ENCODE measurements at regions not wholly inside any gene's neighbourhood (a gene's known extent, or its start where the extent isn't known, plus 50 kb on each side); places are given as distances from the start of the nearest gene placed in this dataset.

- DNase-seq = no peak
- Histone ChIP-seq H3K9me3 (no peaks in the 10 kb centered on the region), H3K27me3 (no peaks in the 10 kb centered on the region), H3K36me3 (no peaks in the 10 kb centered on the region), H3K4me3 (no peak overlapping the region), H3K27ac (no peak overlapping the region), H3K4me1 (no peaks in the 10 kb centered on the region)
- intact Hi-C loops (cut with DNase I; ENCODE audit: low total_unique reads) = no loop called here
- TF ChIP-seq CTCF (IDR thresholded peaks at IDR 0.05) = no peak
These were observed 250.8 kb upstream of the CBLB start for GRCh38 chr3:106119614-106120082.

GRCh38 chr3:106120356-106120755 is 251.5 kb upstream of the CBLB start:
- H3K27me3 ChIP-seq = no peaks in the 10 kb centered on the region
- peaks cover 0 to 5% (median 0%) of the 10 kb centered on the region in 4 donors for H3K4me1 ChIP-seq
- no peaks in the 10 kb centered on the region for H3K9me3 ChIP-seq
- no peaks in the 10 kb centered on the region for H3K36me3 ChIP-seq
- DNase-seq = no peak
- no peak for TF ChIP-seq CTCF (IDR thresholded peaks at IDR 0.05)
- H3K27ac ChIP-seq = no peak overlapping the region
- no peak overlapping the region for H3K4me3 ChIP-seq
- intact Hi-C loops (cut with DNase I; ENCODE audit: low total_unique reads) = no loop called here

- Histone ChIP-seq H3K27me3 (no peaks in the 10 kb centered on the region), H3K9me3 (no peaks in the 10 kb centered on the region), H3K36me3 (no peaks in the 10 kb centered on the region), H3K4me1 (peaks cover 0 to 18% (median 7%) of the 10 kb centered on the region in 4 donors), H3K4me3 (no peak overlapping the region), H3K27ac (no peak overlapping the region)
- intact Hi-C loops (cut with DNase I; ENCODE audit: low total_unique reads) = no loop called here
- no peak for DNase-seq
- no peak for TF ChIP-seq CTCF (IDR thresholded peaks at IDR 0.05)
These were observed 252.9 kb upstream of the CBLB start for GRCh38 chr3:106121491-106122289.

- Histone ChIP-seq H3K36me3 (no peaks in the 10 kb centered on the region), H3K4me1 (peaks cover 0 to 29% (median 10%) of the 10 kb centered on the region in 4 donors), H3K27ac (no peak overlapping the region), H3K4me3 (no peak overlapping the region), H3K27me3 (no peaks in the 10 kb centered on the region), H3K9me3 (no peaks in the 10 kb centered on the region)
- DNase-seq = no peak
- TF ChIP-seq CTCF (IDR thresholded peaks at IDR 0.05) = no peak
- intact Hi-C loops (cut with DNase I; ENCODE audit: low total_unique reads) = no loop called here
These were observed 256.0 kb upstream of the CBLB start for GRCh38 chr3:106124818-106125217.

- H3K9me3 ChIP-seq = no peaks in the 10 kb centered on the region
- TF ChIP-seq CTCF (IDR thresholded peaks at IDR 0.05) = no peak
- DNase-seq = no peak
- no peaks in the 10 kb centered on the region for H3K36me3 ChIP-seq
- H3K4me3 ChIP-seq = no peak overlapping the region
- H3K27me3 ChIP-seq = no peaks in the 10 kb centered on the region
- no peak overlapping the region for H3K27ac ChIP-seq
- peaks cover 0 to 34% (median 10%) of the 10 kb centered on the region in 4 donors for H3K4me1 ChIP-seq
- intact Hi-C loops (cut with DNase I; ENCODE audit: low total_unique reads) = no loop called here
These were observed 256.5 kb upstream of the CBLB start for GRCh38 chr3:106125321-106125720.

All from tibial artery (tissue), 4 donors.